GM19238 (cell line): ENCODE measurements at regions not wholly inside any gene's neighbourhood (a gene's known extent, or its start where the extent isn't known, plus 50 kb on each side); places are given as distances from the start of the nearest gene placed in this dataset.

Experiments used
- DNase-seq: peaks from one replicate; pipeline ENCODE4 v3.0.0; 2011; ENCODE audit warnings: low spot score; ENCODE audit not compliant: insufficient read length

DNA sequence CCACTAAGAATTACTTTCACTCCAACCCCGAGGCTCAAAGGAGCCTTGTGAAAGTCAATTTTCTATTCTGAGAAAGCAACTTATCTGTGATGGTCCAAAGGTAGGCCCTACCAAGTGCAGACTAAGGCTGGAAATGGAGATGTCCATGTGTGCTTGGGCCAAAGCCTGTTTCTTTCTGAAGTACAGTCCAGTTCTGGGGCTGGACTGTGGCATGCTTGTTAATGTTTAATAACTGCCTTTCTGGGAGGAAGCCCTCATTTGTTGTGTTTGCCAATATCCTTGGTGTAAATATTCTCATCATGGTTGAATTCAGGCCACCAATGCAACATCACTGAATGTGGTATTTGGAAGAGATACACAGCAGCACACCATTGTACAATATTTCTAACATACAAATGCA, 182.3 kb upstream of the BCL6 start:
- DNase-seq, result no peak

GRCh38 chr3:187929112-187929816, 184.0 kb upstream of the BCL6 start:
- no peak for DNase-seq

DNA sequence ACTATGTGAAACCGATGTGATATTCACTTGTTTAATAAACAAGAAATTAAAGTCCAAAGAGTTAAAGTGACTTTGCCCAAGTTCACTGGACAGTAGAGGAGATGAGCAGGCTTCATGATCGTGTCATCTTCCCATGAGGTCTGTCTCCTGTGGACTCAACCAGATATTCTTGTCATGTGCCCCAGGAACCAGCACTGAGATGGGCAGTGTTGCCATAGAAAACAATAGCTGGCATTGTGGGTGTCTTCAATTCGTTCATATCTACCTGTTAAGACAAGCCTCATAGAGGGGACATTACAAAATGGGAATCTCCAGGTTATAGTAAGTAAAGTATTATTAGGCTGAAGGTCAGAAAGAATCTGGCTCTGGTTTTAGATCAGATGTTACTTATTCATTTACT, 184.8 kb upstream of the BCL6 start:
- DNase-seq, result no peak

DNA sequence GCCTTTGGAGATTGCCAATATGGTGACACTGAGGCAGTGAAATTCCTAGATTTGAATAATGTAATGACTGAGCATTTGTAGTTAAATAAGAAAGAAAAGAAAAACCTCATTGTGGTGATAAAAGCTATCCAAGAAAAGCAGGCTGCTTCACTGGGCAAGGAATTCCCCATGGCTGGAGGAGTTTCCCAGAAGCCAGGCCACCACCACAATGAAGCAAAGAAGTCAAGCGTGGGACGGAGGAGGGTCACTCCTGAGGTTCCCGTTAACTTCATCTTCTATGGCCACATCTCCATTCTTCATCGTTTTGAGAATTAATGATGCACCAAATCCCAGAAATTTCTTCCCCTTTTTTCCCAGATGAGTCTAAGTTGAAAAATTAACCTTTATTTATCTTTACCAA, 185.8 kb upstream of the BCL6 start:
- no peak for DNase-seq

DNA sequence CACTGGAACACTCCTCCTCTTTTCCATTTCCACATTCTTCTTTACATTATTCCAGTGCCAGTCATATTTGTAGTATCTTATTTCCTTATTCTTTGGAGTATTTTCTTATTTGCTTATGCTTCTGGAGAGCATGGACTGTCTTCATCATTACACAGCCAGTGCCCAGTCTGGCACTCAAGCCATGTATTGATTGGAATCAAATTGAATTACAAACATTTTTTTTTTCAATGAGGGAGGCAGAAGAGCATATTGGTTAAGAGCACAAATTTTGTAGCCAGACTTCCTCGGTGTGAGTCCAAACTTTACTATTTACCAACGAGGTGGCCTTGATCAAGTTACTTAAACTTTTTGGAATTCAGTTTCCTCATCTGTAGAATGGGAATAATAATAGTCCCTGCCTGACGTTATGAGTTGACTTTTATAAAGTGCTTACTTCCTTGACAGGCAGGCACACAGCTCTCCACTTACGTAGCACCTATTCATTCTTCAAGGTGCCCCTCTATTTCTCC, 186.6 kb upstream of the BCL6 start:
- no peak for DNase-seq

DNA sequence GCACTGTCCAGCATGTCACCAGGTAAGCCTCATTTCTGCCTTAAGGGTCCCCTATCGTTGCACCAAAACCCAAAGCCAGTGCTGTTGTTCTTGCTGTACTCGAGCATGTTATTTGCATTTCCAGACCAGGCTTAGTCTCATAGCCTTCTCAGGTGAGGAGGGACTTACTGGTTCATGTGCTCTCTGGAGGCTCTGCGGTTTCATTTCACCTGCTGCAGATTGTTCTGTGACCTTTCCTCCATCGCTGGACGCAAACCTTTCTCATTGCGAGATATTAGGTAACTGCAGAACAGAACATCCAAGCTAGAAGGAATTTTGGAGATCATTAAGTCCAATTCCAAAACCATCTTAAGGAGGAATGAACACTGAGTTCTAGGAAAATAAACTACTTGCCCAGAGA, 187.3 kb upstream of the BCL6 start:
- DNase-seq, result no peak

DNA sequence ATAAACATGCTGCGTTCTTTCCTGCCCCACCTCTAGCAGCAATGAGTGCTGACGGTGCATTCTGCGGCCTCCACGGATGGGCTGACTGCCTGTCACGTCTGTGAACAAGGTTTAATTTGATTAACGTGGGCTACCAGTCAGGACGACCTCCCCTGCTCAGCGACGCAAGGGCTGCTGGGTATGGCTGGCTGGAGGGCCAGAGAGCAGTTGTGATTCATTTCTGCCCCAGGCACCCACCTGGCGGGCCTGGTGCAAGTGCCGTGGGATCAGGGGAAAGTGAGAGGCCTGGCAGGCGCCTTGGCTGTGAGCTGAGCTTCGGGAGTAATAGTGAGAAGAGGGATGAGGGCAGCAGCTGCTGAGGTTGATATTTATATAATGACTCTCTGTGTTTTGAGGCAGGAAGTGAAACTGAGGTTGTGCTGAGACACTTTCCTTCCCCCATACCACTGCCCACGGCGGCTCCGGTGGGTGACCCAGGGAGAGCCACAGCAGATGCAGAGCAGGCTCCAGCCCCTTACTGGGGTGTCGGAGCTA, 190.4 kb upstream of the BCL6 start:
- peak; percentile 39 for DNase-seq

GRCh38 chr3:187936676-187937075, 191.4 kb upstream of the BCL6 start:
- no peak for DNase-seq

GRCh38 chr3:187939891-187940290, 194.6 kb upstream of the BCL6 start:
- DNase-seq, result no peak

GRCh38 chr3:187941135-187941847, 196.0 kb upstream of the BCL6 start:
- no peak for DNase-seq

DNA sequence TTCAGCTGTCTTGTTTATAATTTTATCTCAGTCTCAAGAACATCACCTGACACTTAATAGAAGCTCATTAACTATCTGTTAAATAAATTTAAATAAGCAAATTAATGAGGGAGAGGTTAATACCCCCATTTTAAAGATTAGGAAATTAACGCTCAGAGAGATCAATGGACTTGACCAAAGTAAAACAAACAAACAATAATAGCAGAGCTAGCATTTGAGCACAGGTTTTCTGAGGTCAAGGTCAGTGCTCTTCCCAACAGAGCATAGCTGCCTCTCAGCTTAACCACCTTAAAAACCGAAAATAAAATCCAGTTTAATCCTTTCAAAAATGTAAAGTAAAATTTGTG, 196.6 kb upstream of the BCL6 start:
- no peak for DNase-seq

DNA sequence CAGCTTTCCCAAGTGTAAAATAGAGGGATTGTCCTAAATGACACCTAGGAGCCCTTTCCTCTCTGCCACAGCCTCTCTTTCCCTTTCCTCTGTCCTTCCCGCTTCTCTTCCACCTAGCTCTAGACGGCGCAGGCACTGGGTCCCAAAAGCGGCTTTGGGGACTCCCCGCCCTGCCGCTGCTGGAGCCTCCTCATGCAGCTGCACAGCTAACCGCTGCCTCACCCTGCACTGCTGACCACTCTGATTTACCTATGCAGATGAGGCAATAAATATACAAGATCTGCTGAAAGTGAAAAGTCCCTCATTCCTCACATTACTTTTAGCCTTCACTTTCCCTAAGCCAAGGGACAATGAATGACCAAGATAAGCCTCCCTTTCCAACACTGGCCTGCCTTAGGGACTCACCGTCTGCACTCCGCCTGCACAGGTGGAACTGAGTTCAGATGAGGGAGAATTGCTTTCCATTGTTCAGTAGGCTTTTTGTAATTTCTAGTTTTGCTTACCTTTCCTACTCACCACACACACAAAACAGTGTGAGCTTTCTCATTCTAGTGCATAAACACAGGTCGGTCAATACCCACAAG, 197.5 kb upstream of the BCL6 start:
- DNase-seq, result no peak

- DNase-seq, result no peak
Observed at GRCh38 chr3:187943677-187944389, 198.6 kb upstream of the BCL6 start.

DNA sequence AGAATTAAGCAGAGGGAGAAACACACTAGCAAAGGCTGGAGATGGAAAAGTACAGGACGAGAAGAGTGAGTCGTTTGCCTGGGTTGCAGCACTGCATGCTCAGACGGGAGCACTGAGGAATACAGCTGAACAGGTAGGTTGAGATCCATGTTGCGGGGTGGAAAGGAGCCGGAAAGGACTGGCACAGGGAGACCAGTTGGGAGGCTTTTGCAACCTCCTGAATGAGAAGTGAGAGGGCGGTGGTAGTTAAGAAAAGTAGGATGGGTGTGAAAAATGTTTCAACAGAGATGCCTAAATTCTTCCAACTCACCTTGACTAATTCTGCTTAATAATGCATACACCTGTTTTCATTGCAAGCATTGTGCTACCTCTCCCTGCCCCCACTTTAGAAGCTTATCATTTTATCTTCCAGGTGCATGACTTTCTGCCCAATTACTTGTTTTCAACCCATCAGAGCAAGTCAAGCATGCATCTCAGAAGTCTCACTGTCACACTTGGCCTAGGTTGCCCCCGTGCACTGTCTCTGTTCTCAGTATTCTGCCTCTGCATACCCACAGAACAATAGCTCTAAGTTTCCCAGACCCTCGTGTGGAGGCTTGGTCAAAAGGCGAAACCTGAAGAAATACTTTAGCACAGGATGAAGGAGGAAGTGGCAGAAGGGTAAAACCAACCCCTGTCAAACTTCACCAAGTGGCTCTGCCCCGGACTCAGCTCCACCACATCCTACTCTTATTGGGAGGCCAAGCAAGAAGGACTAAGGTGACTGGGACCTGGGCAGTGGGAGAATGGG, 199.3 kb upstream of the BCL6 start:
- DNase-seq, result no peak

DNA sequence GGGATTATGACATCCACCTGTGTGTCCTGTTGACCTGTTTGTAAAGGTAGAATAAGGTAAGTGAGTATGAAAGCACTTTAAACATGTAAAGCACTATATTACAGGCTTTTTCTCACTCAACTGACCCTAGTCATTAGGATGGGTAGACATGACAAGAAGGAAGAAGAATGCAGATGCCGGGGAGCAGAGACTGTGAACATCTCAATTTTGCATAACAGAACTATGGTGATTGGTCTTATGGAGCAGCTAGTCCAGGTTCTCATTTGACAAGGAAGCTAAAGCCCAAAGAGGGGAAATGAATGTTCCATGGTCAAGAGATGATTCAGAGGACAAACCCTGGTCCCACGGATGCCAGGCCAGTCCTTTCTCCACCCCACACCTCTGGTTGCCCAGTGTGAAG, 200.1 kb upstream of the BCL6 start:
- no peak for DNase-seq

DNA sequence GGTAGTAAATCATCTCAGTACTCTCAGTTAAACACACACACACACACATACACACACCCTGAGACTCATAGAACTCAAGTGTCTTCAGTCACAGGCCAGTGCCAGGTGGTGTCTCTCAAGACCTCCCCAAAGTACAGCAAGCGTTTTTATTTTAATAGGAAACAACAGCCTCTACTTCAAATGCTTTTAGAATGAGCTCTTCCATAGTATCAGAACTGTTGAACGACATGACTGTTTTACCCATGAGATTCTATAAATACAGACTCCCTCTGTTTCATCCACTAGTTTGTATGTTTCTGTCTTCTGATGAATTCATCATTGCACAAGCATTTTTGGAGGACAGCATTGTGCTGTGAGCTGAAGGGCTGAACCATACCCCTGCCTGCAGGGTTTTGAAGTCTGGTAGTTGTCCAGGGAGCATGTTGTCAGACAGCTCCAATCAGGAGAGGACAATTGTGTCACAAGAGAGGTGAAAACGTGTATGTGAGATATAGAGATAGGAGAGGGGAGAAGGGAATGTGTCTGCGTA, 201.0 kb upstream of the BCL6 start:
- no peak for DNase-seq

GRCh38 chr3:187946981-187947380, 201.7 kb upstream of the BCL6 start:
- DNase-seq, result no peak

- no peak for DNase-seq
Observed at GRCh38 chr3:187947927-187948682, 202.8 kb upstream of the BCL6 start.

DNA sequence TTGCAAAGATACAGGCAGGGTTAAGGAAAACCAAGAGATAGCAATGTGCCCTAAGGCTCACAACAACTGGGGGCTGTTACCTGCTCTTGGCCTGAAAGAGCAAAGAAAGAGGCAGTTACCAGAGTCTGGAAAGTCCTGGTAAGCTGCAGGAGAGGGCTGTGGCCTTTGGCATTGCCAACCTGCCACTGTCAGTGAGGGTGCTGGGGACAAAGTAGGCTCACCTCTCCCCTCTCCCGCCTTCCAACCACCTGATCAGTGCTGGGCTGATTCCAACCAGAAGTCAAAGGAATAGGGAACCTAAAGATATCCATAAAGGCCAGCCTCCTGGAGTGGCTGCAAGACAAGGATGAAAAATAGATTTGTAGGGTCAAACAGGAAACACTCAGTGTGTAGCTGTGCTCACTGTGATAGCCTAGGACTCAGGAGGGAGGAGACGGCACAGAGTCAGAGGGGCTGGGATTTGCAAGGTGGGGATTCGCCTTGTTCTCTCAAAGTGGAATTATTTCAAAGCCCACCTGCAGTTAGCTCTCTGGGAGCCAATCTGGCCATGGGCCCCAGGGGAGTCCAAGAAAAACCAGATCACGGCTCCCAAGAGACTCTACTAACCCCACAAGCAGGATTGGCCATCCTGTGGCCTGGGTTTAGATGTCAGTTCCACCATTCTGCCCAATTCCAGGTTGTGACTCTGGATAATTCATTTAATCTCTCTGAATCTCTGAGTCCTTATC, 204.0 kb upstream of the BCL6 start:
- DNase-seq, result no peak
